ENCODE measurements at regions not wholly inside any gene's neighbourhood (a gene's known extent, or its start where the extent isn't known, plus 50 kb on each side); places are given as distances from the start of the nearest gene placed in this dataset.

- Histone ChIP-seq H3K27me3 (ENCODE audit: control insufficient read depth, insufficient read depth, low read length) (no peaks in the 10 kb centered on the region), H3K9me3 (ENCODE audit: control insufficient read depth, insufficient read depth, low read depth, low read length) (no peaks in the 10 kb centered on the region), H3K4me1 (ENCODE audit: control insufficient read depth, extremely low read depth, insufficient read depth, low read length) (no peaks in the 10 kb centered on the region), H3K9ac (ENCODE audit: insufficient read depth, low read length) (no peak overlapping the region), H3K4me3 (replicated peaks in 1 of 4; ENCODE audit: control extremely low read depth in 1 of 4, insufficient read depth in 1 of 4, low read depth in 3 of 4, low read length in 4 of 4) (no peak overlapping the region), H4K20me1 (ENCODE audit: control insufficient read depth, extremely low read depth, insufficient read depth, low read length) (no peaks in the 10 kb centered on the region), H3K27ac (ENCODE audit: insufficient read depth, low read length) (no peak overlapping the region), H3K79me2 (ENCODE audit: control insufficient read depth, insufficient read depth, low read length) (no peaks in the 10 kb centered on the region), H3K4me2 (ENCODE audit: extremely low read depth, insufficient read depth, low read length) (no peak overlapping the region), H3K36me3 (ENCODE audit: control insufficient read depth, insufficient read depth, low read length) (no peaks in the 10 kb centered on the region), H2AFZ (ENCODE audit: low read length) (no peak overlapping the region)
- DNase-seq (ENCODE audit: low read depth in 2 of 2) = no peak
- TF ChIP-seq EZH2 (IDR thresholded peaks at IDR 0.05; ENCODE audit: low read length, missing control alignments) = no peak
- TF ChIP-seq CTCF (conservative IDR thresholded peaks at IDR 0.05 in 1 of 2, IDR thresholded peaks at IDR 0.05 in 1 of 2; ENCODE audit: low read depth in 1 of 2, low read length in 2 of 2) = no peak
Measured at GRCh38 chr5:30197662-30198061, 995.8 kb upstream of the CDH6 start.

DNA sequence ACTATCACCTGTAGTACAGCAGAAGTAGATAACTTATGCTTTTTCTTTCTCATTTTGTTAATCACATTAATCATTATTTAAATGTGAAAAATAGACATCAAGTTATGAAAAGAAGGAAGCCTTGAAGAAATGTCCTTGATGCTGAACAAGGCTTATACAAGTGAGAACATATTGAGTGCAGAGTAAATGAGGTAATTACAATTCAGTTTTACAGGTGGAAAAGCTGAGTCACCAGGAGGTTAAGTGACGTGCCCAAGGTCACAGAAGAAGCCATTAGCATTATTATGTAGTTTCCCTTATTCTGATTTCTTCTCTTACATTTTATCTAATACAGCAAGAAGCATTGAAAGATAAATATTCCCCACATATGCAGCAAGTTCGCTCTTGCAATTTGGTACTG lies 998.5 kb upstream of the CDH6 start:
- Histone ChIP-seq H3K9ac (ENCODE audit: insufficient read depth, low read length) (no peak overlapping the region), H3K36me3 (ENCODE audit: control insufficient read depth, insufficient read depth, low read length) (no peaks in the 10 kb centered on the region), H3K4me2 (ENCODE audit: extremely low read depth, insufficient read depth, low read length) (no peak overlapping the region), H3K4me3 (replicated peaks in 1 of 4; ENCODE audit: control extremely low read depth in 1 of 4, insufficient read depth in 1 of 4, low read depth in 3 of 4, low read length in 4 of 4) (no peak overlapping the region), H3K27ac (ENCODE audit: insufficient read depth, low read length) (no peak overlapping the region), H4K20me1 (ENCODE audit: control insufficient read depth, extremely low read depth, insufficient read depth, low read length) (no peaks in the 10 kb centered on the region), H3K4me1 (ENCODE audit: control insufficient read depth, extremely low read depth, insufficient read depth, low read length) (no peaks in the 10 kb centered on the region), H3K79me2 (ENCODE audit: control insufficient read depth, insufficient read depth, low read length) (no peaks in the 10 kb centered on the region), H3K9me3 (ENCODE audit: control insufficient read depth, insufficient read depth, low read depth, low read length) (no peaks in the 10 kb centered on the region), H2AFZ (ENCODE audit: low read length) (no peak overlapping the region), H3K27me3 (ENCODE audit: control insufficient read depth, insufficient read depth, low read length) (no peaks in the 10 kb centered on the region)
- no peak for DNase-seq (ENCODE audit: low read depth in 2 of 2)
- TF ChIP-seq EZH2 (IDR thresholded peaks at IDR 0.05; ENCODE audit: low read length, missing control alignments) (no peak), CTCF (conservative IDR thresholded peaks at IDR 0.05 in 1 of 2, IDR thresholded peaks at IDR 0.05 in 1 of 2; ENCODE audit: low read depth in 1 of 2, low read length in 2 of 2) (no peak)

GRCh38 chr5:30194595-30194994 lies 998.9 kb upstream of the CDH6 start:
- no peak for DNase-seq (ENCODE audit: low read depth in 2 of 2)
- Histone ChIP-seq H3K27me3 (ENCODE audit: control insufficient read depth, insufficient read depth, low read length) (no peaks in the 10 kb centered on the region), H3K79me2 (ENCODE audit: control insufficient read depth, insufficient read depth, low read length) (no peaks in the 10 kb centered on the region), H3K9ac (ENCODE audit: insufficient read depth, low read length) (no peak overlapping the region), H3K36me3 (ENCODE audit: control insufficient read depth, insufficient read depth, low read length) (no peaks in the 10 kb centered on the region), H2AFZ (ENCODE audit: low read length) (no peak overlapping the region), H3K4me3 (replicated peaks in 1 of 4; ENCODE audit: control extremely low read depth in 1 of 4, insufficient read depth in 1 of 4, low read depth in 3 of 4, low read length in 4 of 4) (no peak overlapping the region), H3K9me3 (ENCODE audit: control insufficient read depth, insufficient read depth, low read depth, low read length) (no peaks in the 10 kb centered on the region), H3K4me1 (ENCODE audit: control insufficient read depth, extremely low read depth, insufficient read depth, low read length) (no peaks in the 10 kb centered on the region), H3K27ac (ENCODE audit: insufficient read depth, low read length) (no peak overlapping the region), H3K4me2 (ENCODE audit: extremely low read depth, insufficient read depth, low read length) (no peak overlapping the region), H4K20me1 (ENCODE audit: control insufficient read depth, extremely low read depth, insufficient read depth, low read length) (no peaks in the 10 kb centered on the region)
- no peak for TF ChIP-seq EZH2 (IDR thresholded peaks at IDR 0.05; ENCODE audit: low read length, missing control alignments)
- TF ChIP-seq CTCF (conservative IDR thresholded peaks at IDR 0.05 in 1 of 2, IDR thresholded peaks at IDR 0.05 in 1 of 2; ENCODE audit: low read depth in 1 of 2, low read length in 2 of 2) = no peak

Data from fibroblast of lung (primary cell).